H1 (cell line): ENCODE measurements at regions not wholly inside any gene's neighbourhood (a gene's known extent, or its start where the extent isn't known, plus 50 kb on each side); places are given as distances from the start of the nearest gene placed in this dataset.

ENCODE experiments used
- CTCF ChIA-PET: fragments of 300-600 bp; sonication (Branson Sonifier 250); formaldehyde crosslinking; loops from one replicate; lab custom pipeline; 2021; ENCODE audit not compliant: partially characterized antibody; lab: Charles Lee
- POLR2A ChIA-PET: fragments of 300-600 bp; sonication (Branson Sonifier 250); formaldehyde crosslinking; loops from one replicate; lab custom pipeline; 2021; ENCODE audit warnings: inconsistent platforms; ENCODE audit not compliant: partially characterized antibody; lab: Charles Lee
- DNase-seq, 2 experiments: peaks; one replicate each; pipeline versions ENCODE4 v3.0.0 to v3.0.0-alpha.2; 2010 to 2022; ENCODE audit warnings: low spot score in 2 of 2, low read depth in 1 of 2, mixed read lengths in 1 of 2
- FAIRE-seq: peaks from 2 replicates; lab custom pipeline; 2011; peaks lifted over from hg19 to GRCh38; lab: Jason Lieb, UNC
- H2AFZ ChIP-seq: 2 replicates; pipeline ENCODE4 v1.8.1; 2012; ENCODE audit warnings: low read length, inconsistent platforms
- H2AK5ac ChIP-seq: 2 replicates; pipeline ENCODE4 v1.6.1; 2013; ENCODE audit warnings: low read depth, low read length
- H2BK120ac ChIP-seq: replicated peaks from 2 replicates; pipeline ENCODE3; 2013; ENCODE audit warnings: low read depth, low read length, inconsistent platforms
- H2BK12ac ChIP-seq: 2 replicates; pipeline ENCODE4 v1.6.1; 2013; ENCODE audit warnings: low read depth, low read length
- H2BK15ac ChIP-seq: 2 replicates; pipeline ENCODE4 v1.6.1; 2013; ENCODE audit warnings: low read length
- H2BK20ac ChIP-seq: 2 replicates; pipeline ENCODE4 v1.6.1; 2013; ENCODE audit warnings: low read length
- H2BK5ac ChIP-seq: 2 replicates; pipeline ENCODE4 v1.6.1; 2013; ENCODE audit warnings: low read depth, low read length
- H3K14ac ChIP-seq: 2 replicates; pipeline ENCODE4 v1.6.1; 2013; ENCODE audit warnings: inconsistent platforms; ENCODE audit not compliant: insufficient read length
- H3K18ac ChIP-seq: 2 replicates; pipeline ENCODE4 v1.6.1; 2013; ENCODE audit warnings: low read length; ENCODE audit errors: extremely low read depth
- H3K23ac ChIP-seq: 2 replicates; pipeline ENCODE4 v1.6.1; 2013; ENCODE audit warnings: inconsistent platforms; ENCODE audit not compliant: insufficient read length
- H3K23me2 ChIP-seq: 2 replicates; pipeline ENCODE4 v1.6.1; 2013; ENCODE audit warnings: low read depth, low read length
- H3K27ac ChIP-seq: 2 replicates; pipeline ENCODE4 v1.6.1; 2011; ENCODE audit warnings: low read depth, low read length, inconsistent platforms
- H3K27me3 ChIP-seq, 4 experiments: replicated peaks in 1 of 4; 1 replicate in 1 of 4; 2 replicates in 3 of 4; pipeline versions ENCODE4 v1.6.1 to v1.8.1; 2011 to 2013; ENCODE audit warnings: low read length in 3 of 4, mild to moderate bottlenecking in 3 of 4, inconsistent platforms in 2 of 4, mixed read lengths in 2 of 4, moderate library complexity in 1 of 4; ENCODE audit not compliant: control insufficient read depth in 3 of 4, insufficient read depth in 3 of 4; ENCODE audit errors: extremely low read depth in 1 of 4
- H3K36me3 ChIP-seq, 4 experiments: 2 replicates each; pipeline versions ENCODE4 v1.6.1 to v1.8.1; 2011 to 2013; ENCODE audit warnings: mild to moderate bottlenecking in 4 of 4, low read length in 3 of 4, moderate library complexity in 2 of 4, control low read depth in 1 of 4, inconsistent platforms in 1 of 4; ENCODE audit not compliant: insufficient read depth in 4 of 4, control insufficient read depth in 2 of 4
- H3K4ac ChIP-seq: replicated peaks from 2 replicates; pipeline ENCODE3; 2013; ENCODE audit warnings: low read length, low read depth, mixed read lengths, inconsistent platforms; ENCODE audit not compliant: insufficient read length
- H3K4me1 ChIP-seq, 4 experiments: replicated peaks in 1 of 4; 1 replicate in 1 of 4; 2 replicates in 3 of 4; pipeline versions ENCODE4 v1.6.1 to v1.8.1; 2011 to 2013; ENCODE audit warnings: low read length in 3 of 4, inconsistent platforms in 2 of 4, mixed read lengths in 1 of 4; ENCODE audit not compliant: insufficient read depth in 4 of 4, control insufficient read depth in 3 of 4
- H3K4me2 ChIP-seq, 2 experiments: 2 replicates each; pipeline versions ENCODE4 v1.6.1 to v1.8.1; 2011 to 2013; ENCODE audit warnings: low read depth in 2 of 2, low read length in 2 of 2, control low read depth in 1 of 2, inconsistent platforms in 1 of 2, mild to moderate bottlenecking in 1 of 2; ENCODE audit not compliant: insufficient read depth in 1 of 2
- H3K4me3 ChIP-seq, 4 experiments: fragments of 200-600, 300-600 bp in 1 of 4; sonication (generic), shearing (Covaris generic), sonication (Bioruptor Twin) in 1 of 4; 2 replicates each; pipeline versions ENCODE4 v1.5.1 to v1.8.1; 2011 to 2016; ENCODE audit warnings: low read length in 4 of 4, low read depth in 3 of 4, control low read depth in 2 of 4, inconsistent platforms in 2 of 4, mild to moderate bottlenecking in 2 of 4, mixed read lengths in 1 of 4, moderate library complexity in 1 of 4; ENCODE audit not compliant: insufficient read depth in 2 of 4; ENCODE audit errors: extremely low read depth in 1 of 4
- H3K56ac ChIP-seq: replicated peaks from 2 replicates; pipeline ENCODE3; 2013; ENCODE audit warnings: low read depth, mild to moderate bottlenecking, mixed read lengths, low read length, inconsistent platforms; ENCODE audit not compliant: insufficient read length
- H3K79me1 ChIP-seq: 2 replicates; pipeline ENCODE4 v1.6.1; 2013; ENCODE audit warnings: low read depth, low read length, control low read depth
- H3K79me2 ChIP-seq, 2 experiments: 2 replicates each; pipeline versions ENCODE4 v1.6.1 to v1.8.1; 2012 to 2013; ENCODE audit warnings: low read length in 2 of 2, mild to moderate bottlenecking in 2 of 2, inconsistent platforms in 1 of 2; ENCODE audit not compliant: insufficient read depth in 2 of 2, control insufficient read depth in 1 of 2
- H3K9ac ChIP-seq, 4 experiments: replicated peaks in 1 of 4; 1 replicate in 1 of 4; 2 replicates in 3 of 4; pipeline versions ENCODE4 v1.6.1 to v1.8.1; 2011 to 2013; ENCODE audit warnings: low read depth in 3 of 4, low read length in 3 of 4, control low read depth in 2 of 4, mild to moderate bottlenecking in 2 of 4, moderate library complexity in 2 of 4, inconsistent platforms in 1 of 4; ENCODE audit errors: extremely low read depth in 1 of 4
- H3K9me3 ChIP-seq, 2 experiments: 2 replicates each; pipeline versions ENCODE4 v1.6.1 to v1.8.1; 2012 to 2013; ENCODE audit warnings: mild to moderate bottlenecking in 2 of 2, moderate library complexity in 2 of 2, control low read depth in 1 of 2, inconsistent platforms in 1 of 2, low read depth in 1 of 2, low read length in 1 of 2, mixed read lengths in 1 of 2; ENCODE audit not compliant: insufficient read depth in 2 of 2
- H4K20me1 ChIP-seq, 2 experiments: replicated peaks in 1 of 2; 2 replicates each; pipeline versions ENCODE3 to v1.8.1; 2011 to 2013; ENCODE audit warnings: inconsistent platforms in 2 of 2, low read length in 2 of 2, mild to moderate bottlenecking in 1 of 2; ENCODE audit not compliant: insufficient read depth in 2 of 2, control insufficient read depth in 1 of 2
- H4K5ac ChIP-seq: 2 replicates; pipeline ENCODE4 v1.6.1; 2013; ENCODE audit warnings: low read length, low read depth, mixed read lengths, inconsistent platforms; ENCODE audit not compliant: insufficient read length
- H4K8ac ChIP-seq: 2 replicates; pipeline ENCODE4 v1.8.0; 2013; ENCODE audit warnings: mild to moderate bottlenecking, moderate library complexity, low read length, inconsistent platforms; ENCODE audit not compliant: insufficient read depth; ENCODE audit errors: extremely low read depth
- H4K91ac ChIP-seq: replicated peaks from 2 replicates; pipeline ENCODE3; 2013; ENCODE audit warnings: low read length, mixed read lengths, inconsistent platforms; ENCODE audit not compliant: insufficient read length
- HDAC6 ChIP-seq: IDR thresholded peaks from one replicate; pipeline ENCODE4 v1.7.1; 2012; ENCODE audit warnings: low read depth, mild to moderate bottlenecking, inconsistent platforms, low read length, moderate library complexity
- SIX5 ChIP-seq: IDR thresholded peaks from 2 replicates; pipeline ENCODE4 v1.6.1; 2011; ENCODE audit warnings: mild to moderate bottlenecking, low read depth, low read length
- SP2 ChIP-seq: IDR thresholded peaks from 2 replicates; pipeline ENCODE4 v1.6.1; 2012; ENCODE audit warnings: mild to moderate bottlenecking, low read length, inconsistent platforms
- whole genome bisulfite sequencing, 2 experiments: shearing (Covaris generic) in 1 of 2; methylation state at CpG; one replicate each; pipeline versions ENCODE4 v1.1.6 to v1.1.7; 2013 to 2015; ENCODE audit warnings: low lambda C conversion rate in 2 of 2, mixed read lengths in 2 of 2, inconsistent platforms in 1 of 2, low coverage in 1 of 2, missing lambda C conversion rate in 1 of 2; ENCODE audit not compliant: insufficient replicate concordance in 2 of 2, insufficient coverage in 1 of 2, insufficient read length in 1 of 2; ENCODE audit errors: extremely low coverage in 1 of 2, missing lambda C conversion rate in 1 of 2; 5-methylcytosine and 5-hydroxymethylcytosine counted together
- TF ChIP-seq, protein P1 (sequence below), 3 experiments: IDR thresholded peaks; 1 replicate in 2 of 3; 2 replicates in 1 of 3; pipeline versions ENCODE4 v1.5.1 to v1.6.1; 2011; ENCODE audit warnings: low read length in 3 of 3, mild to moderate bottlenecking in 3 of 3, inconsistent platforms in 2 of 3, low read depth in 1 of 3, moderate library complexity in 1 of 3; ENCODE audit not compliant: insufficient read depth in 1 of 3; ENCODE audit errors: control extremely low read depth in 1 of 3

DNA sequence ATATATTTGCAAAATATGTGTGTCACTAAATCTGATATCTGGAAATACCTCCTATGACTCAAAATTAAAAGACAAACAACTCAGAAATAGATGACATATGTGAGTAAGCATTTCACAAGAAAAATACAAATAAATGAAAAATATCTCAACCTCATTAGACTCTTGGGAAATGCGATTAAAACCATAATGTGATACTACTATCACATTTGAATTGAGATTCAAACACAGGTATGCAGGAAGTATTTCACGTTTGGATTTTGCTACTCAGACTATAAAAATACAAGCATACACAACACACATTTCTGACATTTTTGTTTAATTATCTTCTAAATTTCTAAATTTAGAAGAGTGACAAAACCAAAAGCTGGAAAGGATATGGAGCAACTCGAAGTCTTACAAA lies 811.9 kb upstream of the LRRC4C start:
- H3K14ac ChIP-seq: no peak overlapping the region
- DNase-seq: no peak
- H3K23me2 ChIP-seq: no peaks in the 10 kb centered on the region
- no peak overlapping the region for H4K5ac ChIP-seq
- H3K56ac ChIP-seq: no peak overlapping the region
- TF ChIP-seq SP2: no peak
- TF ChIP-seq, protein P1, sequence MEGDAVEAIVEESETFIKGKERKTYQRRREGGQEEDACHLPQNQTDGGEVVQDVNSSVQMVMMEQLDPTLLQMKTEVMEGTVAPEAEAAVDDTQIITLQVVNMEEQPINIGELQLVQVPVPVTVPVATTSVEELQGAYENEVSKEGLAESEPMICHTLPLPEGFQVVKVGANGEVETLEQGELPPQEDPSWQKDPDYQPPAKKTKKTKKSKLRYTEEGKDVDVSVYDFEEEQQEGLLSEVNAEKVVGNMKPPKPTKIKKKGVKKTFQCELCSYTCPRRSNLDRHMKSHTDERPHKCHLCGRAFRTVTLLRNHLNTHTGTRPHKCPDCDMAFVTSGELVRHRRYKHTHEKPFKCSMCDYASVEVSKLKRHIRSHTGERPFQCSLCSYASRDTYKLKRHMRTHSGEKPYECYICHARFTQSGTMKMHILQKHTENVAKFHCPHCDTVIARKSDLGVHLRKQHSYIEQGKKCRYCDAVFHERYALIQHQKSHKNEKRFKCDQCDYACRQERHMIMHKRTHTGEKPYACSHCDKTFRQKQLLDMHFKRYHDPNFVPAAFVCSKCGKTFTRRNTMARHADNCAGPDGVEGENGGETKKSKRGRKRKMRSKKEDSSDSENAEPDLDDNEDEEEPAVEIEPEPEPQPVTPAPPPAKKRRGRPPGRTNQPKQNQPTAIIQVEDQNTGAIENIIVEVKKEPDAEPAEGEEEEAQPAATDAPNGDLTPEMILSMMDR (IDR thresholded peaks at IDR 0.05; ENCODE audit: control extremely low read depth in 1 of 3, insufficient read depth in 1 of 3, low read depth in 1 of 3, low read length in 3 of 3): no peak
- TF ChIP-seq SIX5: no peak
- no peak for TF ChIP-seq HDAC6
- TF ChIP-seq, all 59 proteins: peak for 0
- H3K4ac ChIP-seq: no peak overlapping the region
- no peaks in the 10 kb centered on the region for H4K20me1 ChIP-seq
- no peak overlapping the region for H3K9ac ChIP-seq
- no peaks in the 10 kb centered on the region for H3K4me1 ChIP-seq
- H2AK5ac ChIP-seq: no peak overlapping the region
- ChIA-PET POLR2A (no interaction called here), CTCF (interaction anchor here (0.6 kb wide), 1 partner anchor 10 kb away, joined by 3 read pairs; no protein-coding TSS in a partner anchor)
- H3K4me2 ChIP-seq: no peak overlapping the region
- H3K79me1 ChIP-seq: no peaks in the 10 kb centered on the region
- no peaks in the 10 kb centered on the region; a peak in 1 of 8 replicates for H3K36me3 ChIP-seq
- FAIRE-seq: no peak
- no peak overlapping the region for H3K18ac ChIP-seq
- no peak overlapping the region for H2AFZ ChIP-seq
- no peaks in the 10 kb centered on the region for H3K27me3 ChIP-seq
- no peak overlapping the region for H3K4me3 ChIP-seq
- H2BK20ac ChIP-seq: no peak overlapping the region
- WGBS, 2 experiments: 94% methylated on average over 3 of the region's 3 CpGs; no CpG with 5 or more reads in 1 of the 2 experiments
- no peak overlapping the region for H3K23ac ChIP-seq
- no peak overlapping the region for H2BK5ac ChIP-seq
- no peak overlapping the region for H4K91ac ChIP-seq
- H2BK12ac ChIP-seq: no peak overlapping the region
- H3K9me3 ChIP-seq: peaks cover 5 to 15% of the 10 kb centered on the region in 2 experiments; a peak in 2 of 4 replicates
- no peak overlapping the region for H2BK120ac ChIP-seq
- no peak overlapping the region for H2BK15ac ChIP-seq
- H3K27ac ChIP-seq: no peak overlapping the region
- H4K8ac ChIP-seq: no peak overlapping the region
- H3K79me2 ChIP-seq: no peaks in the 10 kb centered on the region
